Cerebellar nuclear complex (tissue), 1 donor: ENCODE measurements at regions not wholly inside any gene's neighbourhood (a gene's known extent, or its start where the extent isn't known, plus 50 kb on each side); places are given as distances from the start of the nearest gene placed in this dataset.

ENCODE experiments used
- DNase-seq, 2 experiments: peaks; one replicate each; lab custom pipeline; 2025; lab: John Stamatoyannopoulos, UW

DNA sequence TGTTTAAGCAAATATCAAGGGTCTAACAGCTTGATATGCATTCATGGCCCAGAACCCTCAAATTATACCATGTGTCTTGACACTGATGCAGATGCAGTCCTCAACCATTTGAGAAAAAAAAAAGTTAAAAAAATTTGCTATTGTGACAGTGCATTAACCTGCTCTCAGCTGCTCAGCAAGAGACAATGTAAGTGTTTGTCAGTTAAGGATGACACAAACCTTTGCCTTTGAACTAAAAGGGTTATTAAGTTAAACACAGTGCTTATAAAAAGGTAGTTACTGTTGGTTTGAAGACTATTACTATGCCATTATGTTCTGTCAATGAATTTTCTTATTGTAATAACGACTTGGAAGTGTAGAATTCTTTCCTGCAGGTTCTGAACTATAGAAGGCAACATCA is 655.6 kb upstream of the NEGR1 start:
- no peak for DNase-seq

DNA sequence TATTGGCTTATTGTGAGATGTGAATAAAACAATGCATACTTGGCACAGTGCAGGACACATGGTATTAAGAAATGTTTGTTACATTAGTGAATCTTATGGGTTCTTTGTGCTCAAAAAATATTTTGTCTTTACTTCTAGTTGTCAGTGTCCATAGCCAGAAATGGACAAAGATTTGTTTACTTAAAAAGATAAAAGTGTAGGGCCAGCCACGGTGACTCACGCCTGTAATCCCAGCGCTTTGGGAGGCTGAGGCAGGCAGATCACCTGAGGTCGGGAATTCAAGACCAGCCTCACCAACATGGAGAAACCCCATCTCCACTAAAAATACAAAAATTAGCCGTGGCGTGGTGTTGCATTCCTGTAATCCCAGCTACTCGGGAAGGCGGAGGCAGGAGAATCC is 654.6 kb upstream of the NEGR1 start:
- DNase-seq, result no peak

DNA sequence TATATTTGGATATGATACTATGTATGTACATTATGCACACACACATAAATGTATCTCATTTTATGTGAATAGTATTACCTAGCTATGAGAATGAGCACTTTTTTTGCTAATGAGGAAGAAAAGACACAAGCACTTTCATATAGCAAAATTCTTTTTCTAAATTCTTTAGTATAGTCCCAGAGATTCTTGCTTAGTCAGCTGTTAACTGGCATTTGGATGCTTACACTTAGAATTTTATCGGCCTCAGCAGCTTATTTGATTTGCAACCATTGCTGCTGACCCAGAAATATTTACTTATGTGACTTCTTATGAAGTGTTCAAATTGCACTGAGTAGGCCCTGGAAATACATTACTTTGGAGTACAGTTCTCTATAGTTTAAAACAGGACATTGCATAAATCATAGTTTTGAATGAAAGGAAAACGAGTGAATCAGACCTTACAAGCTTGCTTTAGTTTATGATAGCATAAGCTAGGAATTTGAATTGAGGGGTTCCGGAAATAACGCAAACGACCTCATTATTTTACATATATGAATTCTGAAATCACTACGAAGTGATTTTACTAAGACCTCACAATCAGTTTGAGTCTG is 653.9 kb upstream of the NEGR1 start:
- no peak for DNase-seq

DNA sequence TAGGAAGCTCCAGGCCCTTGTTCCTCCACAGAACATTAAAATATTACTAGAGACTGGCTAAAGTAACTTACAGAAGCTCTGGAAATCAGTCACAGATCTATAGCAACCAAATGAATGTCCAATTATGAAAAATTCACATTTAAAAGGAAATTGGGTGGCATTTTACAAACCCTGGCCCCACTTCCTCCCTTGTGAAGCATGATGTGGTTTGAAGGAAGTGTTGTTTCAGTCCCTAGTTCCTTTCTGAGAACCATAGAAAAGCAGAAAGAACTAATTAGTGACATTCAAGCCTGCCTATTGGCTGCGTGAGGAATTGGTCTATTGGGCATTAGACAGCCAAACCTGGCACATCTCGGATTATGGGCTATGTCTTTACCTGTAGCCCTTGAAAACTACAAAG is 649.7 kb upstream of the NEGR1 start:
- DNase-seq, result no peak

DNA sequence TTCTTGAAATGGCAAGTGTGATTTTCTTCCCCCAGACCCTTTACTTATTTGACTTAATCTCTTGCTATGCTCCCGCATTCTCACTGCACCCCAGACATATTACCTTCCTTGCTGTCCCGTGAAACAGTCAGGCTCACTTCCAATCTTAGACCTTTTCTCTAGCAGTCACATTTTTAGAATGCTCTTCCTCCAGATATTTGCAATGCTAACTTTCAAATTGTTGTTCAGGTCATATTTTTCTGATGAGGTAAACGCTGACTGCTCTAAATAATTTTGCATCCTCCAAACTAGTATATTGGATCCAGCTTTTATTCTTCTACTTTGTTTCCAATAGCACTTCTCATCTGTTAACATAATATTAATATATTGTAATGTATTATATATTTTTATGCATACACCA is 648.2 kb upstream of the NEGR1 start:
- DNase-seq, result no peak

DNA sequence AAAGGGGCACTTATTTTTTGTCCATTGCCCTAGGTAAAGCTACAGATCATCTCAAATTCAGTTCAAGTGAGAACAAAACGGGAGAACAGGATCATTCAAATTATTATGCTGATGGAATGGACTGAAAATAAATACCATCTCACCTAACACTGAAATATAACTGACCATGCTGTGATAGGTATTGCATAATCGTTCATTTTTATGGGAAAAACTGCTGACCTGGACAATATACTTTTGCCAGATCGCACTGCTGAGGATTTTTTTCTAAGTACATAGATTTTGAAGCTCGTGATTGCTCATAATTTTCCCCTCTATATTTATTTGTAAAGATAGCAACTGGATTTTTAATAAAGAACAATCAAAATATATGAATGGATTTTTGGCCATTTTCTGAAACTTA is 636.6 kb upstream of the NEGR1 start:
- no peak for DNase-seq

DNA sequence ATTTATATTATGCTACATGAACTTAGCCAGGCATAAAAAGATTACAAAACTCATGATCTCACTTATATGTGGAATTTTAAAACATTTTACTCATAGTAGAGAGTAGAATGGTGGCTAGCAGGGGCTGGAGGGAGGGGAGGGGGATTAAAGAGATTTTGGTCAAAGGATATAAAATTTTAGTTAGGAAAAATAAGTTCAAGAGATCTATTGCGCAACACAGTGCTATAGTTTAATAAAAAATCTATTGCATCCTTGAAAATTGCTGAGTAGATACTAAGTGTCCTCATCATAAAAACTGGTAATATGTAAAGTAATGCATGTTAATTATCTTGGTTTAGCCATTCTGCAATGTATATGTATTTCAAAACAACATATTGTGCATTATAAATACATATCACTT is 635.6 kb upstream of the NEGR1 start:
- DNase-seq, result no peak

DNA sequence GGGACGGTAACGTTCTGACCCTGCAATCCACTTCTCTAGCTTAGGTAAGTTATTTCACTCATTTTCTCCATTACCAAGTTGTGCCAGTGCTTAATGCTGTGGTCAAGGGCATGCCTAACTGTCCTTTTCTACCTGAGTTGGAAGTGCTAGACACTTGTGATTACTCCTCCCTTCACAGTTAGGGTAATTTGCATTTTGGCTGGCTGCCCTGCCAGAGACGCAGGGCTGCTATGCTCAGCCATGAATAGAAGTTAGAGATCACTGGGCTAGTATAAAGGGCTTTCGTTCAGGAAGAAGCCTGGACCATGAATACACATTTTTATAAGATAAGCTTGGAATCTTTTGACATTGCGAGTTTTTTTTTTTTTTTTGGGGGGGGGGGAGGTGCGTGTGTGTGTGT is 633.2 kb upstream of the NEGR1 start:
- no peak for DNase-seq

DNA sequence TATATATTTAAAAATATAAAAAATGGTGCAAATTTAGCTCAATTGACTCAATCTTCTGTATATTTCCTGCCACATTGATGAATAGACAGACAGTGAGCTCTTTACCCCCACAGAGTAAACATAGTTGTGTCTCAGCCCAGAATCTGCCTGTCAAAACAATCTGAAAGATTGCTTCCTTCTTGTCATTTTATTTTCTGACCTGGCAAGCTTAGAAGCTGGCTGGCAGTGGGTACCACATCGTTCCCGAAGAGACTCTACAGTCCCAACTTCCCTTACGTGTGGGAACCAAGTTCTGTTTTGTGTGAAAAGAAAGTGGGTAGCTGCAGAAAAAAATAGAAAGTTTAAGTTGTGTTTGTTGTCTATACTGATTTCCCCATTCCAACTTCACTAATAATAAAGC is 629.3 kb upstream of the NEGR1 start:
- no peak for DNase-seq

DNA sequence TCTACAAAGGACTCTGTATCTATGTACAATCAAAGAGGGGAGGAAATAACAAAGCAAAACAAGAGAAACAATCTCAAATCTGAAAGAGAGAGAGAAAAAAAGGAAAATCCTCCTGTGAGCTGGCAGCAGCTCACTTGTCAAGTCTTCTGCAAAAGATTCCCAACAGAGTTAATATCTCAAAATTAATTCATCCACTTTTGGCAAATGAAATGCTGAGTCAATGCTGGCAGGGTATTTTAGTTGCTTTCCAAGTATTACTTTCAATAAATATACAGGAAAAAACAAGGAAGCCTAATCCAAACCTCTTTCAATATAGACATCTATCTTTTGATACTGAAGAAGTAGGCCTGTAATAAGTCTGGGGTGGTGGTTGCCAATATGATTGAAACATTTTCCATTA is 613.9 kb upstream of the NEGR1 start:
- no peak for DNase-seq

DNA sequence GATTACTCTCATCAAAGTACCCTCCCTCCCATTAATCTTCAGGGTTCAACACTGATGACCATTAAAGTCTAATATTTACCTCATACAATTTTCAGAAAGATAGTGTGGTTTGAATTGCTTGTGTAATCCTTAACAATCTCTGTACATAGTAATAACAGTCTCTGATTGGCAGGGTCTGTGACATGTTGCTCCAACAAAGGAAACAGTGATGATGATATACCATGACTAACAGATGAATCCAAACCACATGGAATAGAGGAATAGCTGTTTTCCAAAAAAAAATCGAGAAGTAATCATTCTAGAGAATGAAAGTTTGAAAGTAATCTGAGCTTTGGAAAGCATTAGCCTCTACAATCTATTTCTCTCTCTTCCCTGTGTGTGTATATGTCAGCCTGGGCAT is 610.1 kb upstream of the NEGR1 start:
- no peak for DNase-seq

DNA sequence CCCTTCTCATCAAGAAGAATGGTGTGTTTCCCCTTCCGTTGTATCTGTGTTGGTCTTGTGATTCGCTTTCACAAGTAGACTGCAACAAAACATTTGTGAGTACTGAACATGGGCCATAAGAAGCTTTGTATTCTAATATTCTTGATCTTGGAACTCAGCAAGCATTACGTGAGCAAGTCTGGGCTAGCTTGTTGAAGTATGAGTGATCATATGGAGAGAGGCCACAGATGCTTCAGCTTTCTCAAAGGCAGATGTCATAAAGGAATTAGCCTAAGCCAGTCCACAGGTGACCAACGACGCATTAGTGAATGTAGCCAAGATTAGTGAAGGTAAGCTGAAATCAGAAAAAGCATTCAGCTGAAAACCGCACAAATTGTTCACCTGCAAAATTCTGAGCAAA is 609.6 kb upstream of the NEGR1 start:
- no peak for DNase-seq

DNA sequence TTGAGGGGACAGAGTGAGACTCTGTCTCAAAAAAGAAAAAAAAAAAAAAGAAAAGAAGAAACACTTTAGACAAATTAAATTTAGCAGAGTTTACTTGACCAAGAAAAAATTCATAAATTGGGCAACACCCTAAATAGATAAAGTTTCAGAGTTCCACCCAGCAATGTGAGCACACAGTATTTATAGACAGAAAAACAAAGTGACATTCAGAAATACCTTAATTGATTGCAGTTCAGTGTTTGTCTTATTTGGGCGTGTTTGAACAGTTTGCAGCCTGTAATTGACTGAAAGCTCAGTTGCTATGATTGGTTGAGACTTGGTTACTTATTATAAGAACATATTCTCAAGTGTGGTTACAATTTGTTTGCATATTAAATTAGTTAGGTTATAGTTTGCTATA is 603.5 kb upstream of the NEGR1 start:
- no peak for DNase-seq

DNA sequence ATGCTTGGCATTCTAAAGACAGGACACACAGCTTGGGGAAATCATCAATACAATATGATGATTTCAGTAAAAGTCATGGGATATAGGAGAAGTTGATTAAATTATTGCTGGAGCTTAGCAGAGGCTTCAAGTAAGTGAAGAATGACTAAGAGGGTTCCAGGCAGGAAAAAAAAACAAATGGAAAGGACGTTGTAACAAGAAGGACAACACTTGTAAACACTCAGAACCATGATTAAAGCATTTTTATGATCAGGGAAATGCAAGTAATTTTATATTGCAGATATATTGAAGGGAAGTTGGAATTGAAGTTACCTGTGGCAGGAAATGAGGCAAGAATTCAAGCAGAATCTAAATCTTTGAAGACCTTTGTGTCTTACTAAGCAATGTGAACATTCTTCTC is 602.7 kb upstream of the NEGR1 start:
- no peak for DNase-seq

DNA sequence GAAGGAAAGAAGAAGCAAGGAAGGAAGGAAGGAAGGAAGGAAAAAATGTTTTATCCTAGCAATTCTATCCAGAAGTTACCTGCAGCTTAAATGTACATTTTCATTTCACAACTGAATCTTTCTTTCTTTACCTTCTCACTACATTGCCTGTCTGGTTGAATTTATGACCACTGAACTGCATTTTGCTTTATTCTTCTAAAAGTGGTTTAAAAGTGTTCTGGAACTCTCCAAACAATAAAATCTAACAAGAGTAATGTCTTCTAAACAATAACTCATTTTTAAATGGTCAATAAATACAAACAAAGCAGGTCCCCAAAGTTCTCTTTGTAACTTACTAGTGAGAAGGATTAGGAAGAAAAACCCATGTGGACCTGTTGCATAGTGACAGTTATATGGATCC is 587.5 kb upstream of the NEGR1 start:
- no peak for DNase-seq

DNA sequence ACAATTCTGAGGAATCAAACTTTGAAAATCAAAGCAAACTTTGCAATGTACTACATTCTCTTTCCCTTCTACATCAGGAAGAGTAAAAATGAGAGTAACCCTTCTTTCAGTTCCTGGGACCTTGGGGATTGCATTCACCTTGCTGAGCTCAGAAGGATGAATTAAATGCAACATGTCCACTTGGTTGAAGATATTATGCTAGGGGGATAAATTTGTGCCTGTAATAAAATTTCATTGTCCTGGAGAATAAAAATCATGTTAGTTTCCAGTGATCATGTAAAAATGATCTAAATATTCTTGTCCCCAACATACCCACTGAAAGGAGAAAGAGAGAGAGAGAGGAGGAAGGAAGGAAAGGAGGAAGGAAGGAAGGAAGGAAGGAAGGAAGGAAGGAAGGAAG is 587.1 kb upstream of the NEGR1 start:
- no peak for DNase-seq

DNA sequence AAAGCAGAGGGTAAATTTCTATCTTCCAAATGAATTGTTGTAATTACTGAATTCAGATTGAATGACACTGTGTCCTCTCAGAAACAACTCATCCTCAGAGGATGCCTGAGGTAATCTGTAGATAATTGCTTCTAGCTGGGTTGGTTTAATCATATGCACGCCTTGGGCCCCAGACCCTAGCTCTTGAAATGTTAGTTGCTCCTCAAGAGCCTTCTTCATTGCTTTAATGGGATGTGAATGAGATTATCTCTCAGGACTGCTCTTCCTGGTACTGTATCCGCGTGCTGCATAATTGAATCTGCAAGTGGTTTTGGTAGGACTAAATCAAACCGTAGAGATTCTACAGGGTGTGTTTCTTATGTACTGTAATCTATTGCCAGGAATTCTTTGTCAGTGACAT is 569.3 kb upstream of the NEGR1 start:
- no peak for DNase-seq

DNA sequence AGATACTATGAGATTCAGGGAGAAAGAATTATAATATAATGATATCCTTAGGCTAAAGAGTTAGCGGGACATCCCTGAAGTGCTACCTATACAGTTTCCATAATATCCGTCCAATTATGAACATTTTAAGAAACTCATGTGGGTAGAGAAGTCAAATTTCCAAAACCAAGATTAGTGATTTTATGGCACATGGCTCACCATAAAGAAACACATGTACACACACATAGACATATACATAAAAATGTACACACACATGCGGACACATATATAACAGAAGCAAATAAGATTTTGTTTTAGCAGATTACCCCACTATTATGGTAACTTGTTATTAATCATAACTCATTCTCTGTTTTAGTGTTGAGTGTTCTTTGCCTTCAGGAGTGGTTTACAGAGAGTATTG is 566.7 kb upstream of the NEGR1 start:
- no peak for DNase-seq

DNA sequence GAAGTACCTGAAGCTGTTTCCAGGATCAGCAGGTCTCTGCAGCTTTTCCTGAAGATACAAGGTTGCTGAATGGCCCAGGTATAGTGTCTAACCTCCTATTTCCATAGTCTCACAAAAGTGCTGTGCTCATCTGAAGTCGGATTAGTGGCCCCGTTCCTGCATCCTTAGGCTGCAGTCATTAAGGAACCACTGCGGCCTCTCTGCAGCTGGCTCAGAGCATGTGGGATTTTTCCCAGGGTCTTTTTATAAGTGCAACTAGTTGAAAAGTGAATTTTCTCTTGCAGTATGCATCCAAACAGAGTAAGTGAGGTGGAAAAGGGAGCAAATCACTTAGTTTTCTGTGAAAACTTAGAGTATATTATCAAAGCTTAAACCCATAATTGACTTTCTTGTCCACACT is 565.3 kb upstream of the NEGR1 start:
- DNase-seq, result no peak

DNA sequence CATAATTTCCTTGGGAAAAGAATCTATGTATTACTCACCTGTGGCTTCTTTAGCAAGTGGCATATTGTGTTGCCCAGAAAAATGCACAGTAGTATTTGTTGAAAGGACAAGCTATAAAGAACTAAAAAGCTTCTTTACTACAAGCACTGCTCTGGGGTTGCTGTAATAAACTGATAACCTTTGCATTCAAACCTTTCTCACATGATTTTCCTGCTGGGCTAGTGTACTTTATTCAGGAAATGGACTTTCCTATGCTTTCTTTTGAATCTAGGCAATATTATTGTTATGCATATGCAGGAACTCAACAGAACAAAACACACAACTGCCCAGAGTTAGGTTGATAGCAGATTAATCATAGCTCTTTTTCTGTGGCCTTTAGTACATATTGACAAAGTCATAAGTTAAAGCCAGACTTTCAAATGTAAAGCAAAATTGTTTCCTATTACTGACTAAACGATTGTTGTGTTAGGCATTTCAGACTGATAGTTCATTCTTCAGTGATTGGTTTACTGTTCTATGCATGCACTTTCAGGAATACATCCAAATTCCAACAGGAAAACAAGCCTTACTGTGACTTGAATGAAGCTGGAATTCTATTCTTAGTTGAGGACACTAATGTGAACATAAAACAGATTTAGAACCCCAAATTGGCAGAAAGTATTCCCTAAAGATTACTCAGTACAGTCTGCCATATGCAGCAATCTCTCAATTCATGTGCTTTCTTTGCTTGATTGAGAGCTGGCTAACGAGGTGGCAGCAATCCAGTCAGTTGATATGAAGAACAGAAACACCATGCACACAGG is 564.3 kb upstream of the NEGR1 start:
- DNase-seq, result no peak

DNA sequence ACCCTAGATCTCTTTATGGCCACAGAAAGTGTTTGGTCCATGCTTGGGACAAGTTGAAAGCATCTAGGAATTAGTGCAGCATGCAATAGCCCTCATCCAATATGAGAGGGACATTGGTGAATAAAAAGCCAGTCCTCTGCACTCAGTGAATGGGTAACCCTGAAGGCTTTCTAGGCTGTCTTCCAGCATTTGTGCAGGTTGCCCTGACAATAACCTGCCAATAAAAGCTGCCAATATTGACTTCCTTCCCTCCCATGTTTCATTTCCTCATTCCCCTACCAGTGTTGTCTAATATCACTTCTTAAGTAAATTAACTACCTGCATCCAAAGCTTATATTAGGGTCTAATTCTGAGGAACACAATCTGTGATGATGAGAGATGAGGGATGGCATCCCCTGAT is 563.6 kb upstream of the NEGR1 start:
- DNase-seq, result no peak

DNA sequence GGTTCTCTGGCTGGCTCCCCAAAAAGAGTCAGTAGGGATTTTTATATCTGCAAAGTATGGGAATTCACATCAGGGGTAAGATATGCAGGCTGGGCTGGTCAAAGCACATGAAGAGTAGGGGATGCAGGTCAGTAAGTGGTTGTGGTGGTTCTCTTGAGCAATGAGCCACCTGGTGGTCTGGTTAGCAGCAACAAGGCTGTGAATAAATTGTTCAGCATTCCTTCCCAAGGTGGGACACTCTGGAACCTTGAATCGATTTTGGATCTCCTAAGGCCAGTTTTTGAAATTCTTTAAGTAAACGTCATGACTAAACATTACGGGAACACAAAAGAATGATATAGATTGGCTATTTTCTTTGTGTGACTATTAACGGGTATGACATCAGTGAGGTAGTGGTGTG is 563.0 kb upstream of the NEGR1 start:
- no peak for DNase-seq

DNA sequence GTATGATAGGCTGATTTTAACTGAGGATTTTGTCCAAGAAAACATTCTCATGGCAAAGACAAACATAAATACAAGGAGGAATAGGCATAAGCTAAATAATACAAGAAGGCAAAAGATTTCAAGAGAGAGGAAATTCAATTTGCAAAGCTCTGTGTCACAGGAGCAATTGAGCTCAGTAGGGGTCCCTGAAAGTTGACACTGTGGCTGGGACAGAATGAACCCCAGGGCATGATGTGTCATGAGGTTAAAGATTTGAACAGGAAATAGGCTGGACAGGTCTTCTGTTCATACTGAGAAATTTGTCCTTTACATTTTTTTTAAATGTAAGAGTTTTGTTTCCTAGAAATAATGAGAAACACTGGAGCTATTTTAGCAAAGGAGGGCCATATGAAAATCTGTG is 555.4 kb upstream of the NEGR1 start:
- no peak for DNase-seq
